C1 segment of cervical spinal cord (tissue), 14 donors: ENCODE measurements at regions not wholly inside any gene's neighbourhood (a gene's known extent, or its start where the extent isn't known, plus 50 kb on each side); places are given as distances from the start of the nearest gene placed in this dataset.

Experiments
- DNase-seq, 14 donors: peaks; one replicate each; lab custom pipeline; 2025; lab: John Stamatoyannopoulos, UW

GRCh38 chr5:12367973-12368372 lies 463.7 kb upstream of the CTNND2 start:
- DNase-seq = no peak

GRCh38 chr5:12360218-12360617 lies 456.0 kb upstream of the CTNND2 start:
- DNase-seq = no peak

GRCh38 chr5:12358371-12359090 lies 454.3 kb upstream of the CTNND2 start:
- DNase-seq = no peak

GRCh38 chr5:12357626-12358025 lies 453.4 kb upstream of the CTNND2 start:
- DNase-seq = no peak

- DNase-seq = no peak
These were observed 450.4 kb upstream of the CTNND2 start for GRCh38 chr5:12354686-12355085.

- no peak for DNase-seq
These were observed 439.3 kb upstream of the CTNND2 start for GRCh38 chr5:12343558-12343957.

GRCh38 chr5:12335938-12336337 lies 431.7 kb upstream of the CTNND2 start:
- no peak for DNase-seq

- DNase-seq = no peak
These were observed 428.2 kb upstream of the CTNND2 start for GRCh38 chr5:12332480-12332879.

- no peak for DNase-seq
These were observed 426.8 kb upstream of the CTNND2 start for GRCh38 chr5:12330993-12331588.

GRCh38 chr5:12330381-12330780 lies 426.1 kb upstream of the CTNND2 start:
- no peak for DNase-seq

- DNase-seq = no peak
These were observed 419.5 kb upstream of the CTNND2 start for GRCh38 chr5:12323637-12324229.

- no peak for DNase-seq
These were observed 417.8 kb upstream of the CTNND2 start for GRCh38 chr5:12322042-12322441.

- no peak for DNase-seq
These were observed 416.1 kb upstream of the CTNND2 start for GRCh38 chr5:12320331-12320730.

- no peak for DNase-seq
These were observed 412.6 kb upstream of the CTNND2 start for GRCh38 chr5:12316812-12317211.

- no peak for DNase-seq
These were observed 411.2 kb upstream of the CTNND2 start for GRCh38 chr5:12315461-12315860.

- DNase-seq = no peak
These were observed 409.4 kb upstream of the CTNND2 start for GRCh38 chr5:12313602-12314001.

- no peak for DNase-seq
These were observed 408.1 kb upstream of the CTNND2 start for GRCh38 chr5:12312343-12312742.

- no peak for DNase-seq
These were observed 389.9 kb upstream of the CTNND2 start for GRCh38 chr5:12294151-12294550.

GRCh38 chr5:12292610-12293204 lies 388.5 kb upstream of the CTNND2 start:
- DNase-seq = no peak

- no peak for DNase-seq
These were observed 380.4 kb upstream of the CTNND2 start for GRCh38 chr5:12284604-12285003.

GRCh38 chr5:12277504-12278192 lies 373.4 kb upstream of the CTNND2 start:
- no peak for DNase-seq

- DNase-seq = no peak
These were observed 370.0 kb upstream of the CTNND2 start for GRCh38 chr5:12274236-12274635.
